Fibroblast of lung (primary cell): ENCODE measurements at regions not wholly inside any gene's neighbourhood (a gene's known extent, or its start where the extent isn't known, plus 50 kb on each side); places are given as distances from the start of the nearest gene placed in this dataset.

ENCODE experiments used
- DNase-seq, 2 donors: peaks; one replicate each; pipeline versions ENCODE4 v3.0.0 to v3.0.0-alpha.2; 2010; ENCODE audit warnings: low read depth in 2 of 2
- H2AFZ ChIP-seq: 2 replicates; pipeline ENCODE4 v1.5.1; 2012; ENCODE audit warnings: low read length, control low read depth, inconsistent platforms
- H3K27ac ChIP-seq: 2 replicates; pipeline ENCODE4 v1.5.1; 2011; ENCODE audit warnings: low read length, control low read depth; ENCODE audit not compliant: insufficient read depth
- H3K27me3 ChIP-seq: 2 replicates; pipeline ENCODE4 v1.5.1; 2011; ENCODE audit warnings: mild to moderate bottlenecking, low read length; ENCODE audit not compliant: control insufficient read depth, insufficient read depth
- H3K36me3 ChIP-seq: 2 replicates; pipeline ENCODE4 v1.5.1; 2011; ENCODE audit warnings: low read length; ENCODE audit not compliant: control insufficient read depth, insufficient read depth
- H3K4me1 ChIP-seq: 2 replicates; pipeline ENCODE4 v1.5.1; 2011; ENCODE audit warnings: low read length; ENCODE audit not compliant: control insufficient read depth, insufficient read depth; ENCODE audit errors: extremely low read depth
- H3K4me2 ChIP-seq: 2 replicates; pipeline ENCODE4 v1.5.1; 2011; ENCODE audit warnings: low read length, control low read depth; ENCODE audit not compliant: insufficient read depth; ENCODE audit errors: extremely low read depth
- H3K4me3 ChIP-seq, 4 experiments: fragments of 200-600 bp in 1 of 4; sonication (generic) in 1 of 4; replicated peaks in 1 of 4; 2 replicates each; pipeline ENCODE4 v1.5.1; 2011 to 2016; ENCODE audit warnings: low read length in 4 of 4, low read depth in 3 of 4, mild to moderate bottlenecking in 3 of 4, control low read depth in 2 of 4, inconsistent platforms in 1 of 4, mixed read lengths in 1 of 4; ENCODE audit not compliant: insufficient read depth in 1 of 4; ENCODE audit errors: control extremely low read depth in 1 of 4
- H3K79me2 ChIP-seq: 2 replicates; pipeline ENCODE4 v1.5.1; 2012; ENCODE audit warnings: mild to moderate bottlenecking, low read length, inconsistent platforms; ENCODE audit not compliant: control insufficient read depth, insufficient read depth
- H3K9ac ChIP-seq: 2 replicates; pipeline ENCODE4 v1.5.1; 2011; ENCODE audit warnings: mild to moderate bottlenecking, low read length, control low read depth; ENCODE audit not compliant: insufficient read depth
- H3K9me3 ChIP-seq: 2 replicates; pipeline ENCODE4 v1.5.1; 2012; ENCODE audit warnings: low read depth, low read length; ENCODE audit not compliant: control insufficient read depth, insufficient read depth
- H4K20me1 ChIP-seq: 2 replicates; pipeline ENCODE4 v1.5.1; 2011; ENCODE audit warnings: low read length; ENCODE audit not compliant: control insufficient read depth, insufficient read depth; ENCODE audit errors: extremely low read depth
- CTCF ChIP-seq, 2 donors: IDR thresholded peaks in 1 of 2; conservative IDR thresholded peaks in 1 of 2; 1 replicate in 1 of 2; 2 replicates in 1 of 2; pipeline ENCODE4 v1.5.1; 2011 to 2012; ENCODE audit warnings: low read length in 2 of 2, control low read depth in 1 of 2, inconsistent platforms in 1 of 2, low read depth in 1 of 2, mild to moderate bottlenecking in 1 of 2
- EZH2 ChIP-seq: IDR thresholded peaks from 2 replicates; pipeline ENCODE4 v1.5.1; 2012; ENCODE audit warnings: low read length, control low read depth, mild to moderate bottlenecking; ENCODE audit errors: missing control alignments

DNA sequence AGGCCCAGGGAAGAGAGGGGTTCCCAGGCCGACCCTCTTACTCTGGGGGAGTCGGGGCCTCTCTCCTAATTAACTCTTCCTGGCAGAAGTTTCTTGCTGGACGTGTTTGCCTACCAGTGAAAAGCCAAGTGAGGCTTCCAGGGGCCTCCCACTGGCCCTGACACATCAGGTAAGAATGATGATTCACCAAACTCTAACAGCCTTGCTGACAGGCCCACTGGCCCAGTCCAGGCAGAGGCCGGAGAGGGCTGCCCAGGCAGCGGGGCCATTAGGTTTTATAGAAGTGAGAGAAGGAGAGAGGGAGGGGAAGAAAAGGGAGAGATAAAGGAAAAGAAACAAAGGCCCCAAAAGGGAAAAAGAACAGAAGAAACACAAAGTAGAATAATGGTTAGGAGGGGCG lies 50.8 kb upstream of the FOXE1 start:
- Histone ChIP-seq H3K27me3 (peaks cover 8% of the 10 kb centered on the region), H3K9me3 (no peaks in the 10 kb centered on the region), H2AFZ (no peak overlapping the region), H3K4me3 (no peak overlapping the region), H3K4me2 (no peak overlapping the region), H3K4me1 (no peaks in the 10 kb centered on the region), H3K36me3 (no peaks in the 10 kb centered on the region), H3K79me2 (no peaks in the 10 kb centered on the region), H3K27ac (no peak overlapping the region), H4K20me1 (no peaks in the 10 kb centered on the region), H3K9ac (no peak overlapping the region)
- DNase-seq, result peak in 1 of 2 donors; percentile 78
- TF ChIP-seq CTCF (conservative IDR thresholded peaks at IDR 0.05 in 1 of 2, IDR thresholded peaks at IDR 0.05 in 1 of 2; ENCODE audit: low read depth in 1 of 2, low read length in 2 of 2), result no peak
- no peak for TF ChIP-seq EZH2

- no peaks in the 10 kb centered on the region for H3K79me2 ChIP-seq
- H3K4me1 ChIP-seq, result no peaks in the 10 kb centered on the region
- DNase-seq, result peak; percentile 42 to 43
- H4K20me1 ChIP-seq, result no peaks in the 10 kb centered on the region
- peak overlapping the region; percentile 32 for H3K9ac ChIP-seq
- no peaks in the 10 kb centered on the region for H3K9me3 ChIP-seq
- no peak overlapping the region for H3K27ac ChIP-seq
- no peaks in the 10 kb centered on the region for H3K36me3 ChIP-seq
- peak overlapping the region; percentile 51 for H2AFZ ChIP-seq
- peak overlapping the region; percentile 10 to 57 (median 50) for H3K4me3 ChIP-seq
- TF ChIP-seq EZH2 (no peak), CTCF (conservative IDR thresholded peaks at IDR 0.05 in 1 of 2, IDR thresholded peaks at IDR 0.05 in 1 of 2; ENCODE audit: low read depth in 1 of 2, low read length in 2 of 2) (no peak)
- H3K4me2 ChIP-seq, result peak overlapping the region; percentile 67
- H3K27me3 ChIP-seq, result peaks cover 8% of the 10 kb centered on the region
Observed at GRCh38 chr9:97803167-97804058, 49.6 kb upstream of the FOXE1 start.
